ENCODE measurements at regions not wholly inside any gene's neighbourhood (a gene's known extent, or its start where the extent isn't known, plus 50 kb on each side); places are given as distances from the start of the nearest gene placed in this dataset.

DNA sequence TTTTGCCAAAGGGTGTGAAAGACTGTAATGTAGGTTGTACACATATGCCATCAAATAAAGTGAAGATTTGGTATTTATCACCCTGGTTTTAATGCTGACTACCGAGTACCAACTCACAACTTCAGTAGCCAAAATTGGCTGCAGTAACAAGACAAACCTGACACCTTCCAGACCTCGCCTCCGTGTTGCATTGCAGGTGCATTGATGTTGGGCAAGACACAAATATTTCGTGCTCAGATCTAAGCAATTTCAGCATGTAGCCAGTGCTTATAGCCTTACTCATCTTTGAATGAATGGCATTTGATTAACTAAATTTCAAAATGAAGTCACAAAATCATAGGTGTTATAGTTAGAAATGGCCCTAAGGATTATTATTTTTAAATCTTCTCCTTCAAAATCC is 400.2 kb downstream of the SOX2 start:
- Histone ChIP-seq H3K36me3 (no peaks in the 10 kb centered on the region), H3K4me1 (no peaks in the 10 kb centered on the region), H3K27ac (replicated peaks in 1 of 4) (no peak overlapping the region), H3K27me3 (no peaks in the 10 kb centered on the region), H3K9me3 (peaks cover 0 to 9% (median 0%) of the 10 kb centered on the region in 4 donors), H3K4me3 (no peak overlapping the region)
- WGBS, result 82% methylated on average over 4 of the region's 4 CpGs
- intact Hi-C loops (cut with DNase I), result no loop called here
- TF ChIP-seq, protein P1, sequence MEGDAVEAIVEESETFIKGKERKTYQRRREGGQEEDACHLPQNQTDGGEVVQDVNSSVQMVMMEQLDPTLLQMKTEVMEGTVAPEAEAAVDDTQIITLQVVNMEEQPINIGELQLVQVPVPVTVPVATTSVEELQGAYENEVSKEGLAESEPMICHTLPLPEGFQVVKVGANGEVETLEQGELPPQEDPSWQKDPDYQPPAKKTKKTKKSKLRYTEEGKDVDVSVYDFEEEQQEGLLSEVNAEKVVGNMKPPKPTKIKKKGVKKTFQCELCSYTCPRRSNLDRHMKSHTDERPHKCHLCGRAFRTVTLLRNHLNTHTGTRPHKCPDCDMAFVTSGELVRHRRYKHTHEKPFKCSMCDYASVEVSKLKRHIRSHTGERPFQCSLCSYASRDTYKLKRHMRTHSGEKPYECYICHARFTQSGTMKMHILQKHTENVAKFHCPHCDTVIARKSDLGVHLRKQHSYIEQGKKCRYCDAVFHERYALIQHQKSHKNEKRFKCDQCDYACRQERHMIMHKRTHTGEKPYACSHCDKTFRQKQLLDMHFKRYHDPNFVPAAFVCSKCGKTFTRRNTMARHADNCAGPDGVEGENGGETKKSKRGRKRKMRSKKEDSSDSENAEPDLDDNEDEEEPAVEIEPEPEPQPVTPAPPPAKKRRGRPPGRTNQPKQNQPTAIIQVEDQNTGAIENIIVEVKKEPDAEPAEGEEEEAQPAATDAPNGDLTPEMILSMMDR (IDR thresholded peaks at IDR 0.05), result no peak
- no peak for TF ChIP-seq POLR2AphosphoS5 (IDR thresholded peaks at IDR 0.05)
- TF ChIP-seq EP300 (IDR thresholded peaks at IDR 0.05), result no peak
- no peak for TF ChIP-seq POLR2A (IDR thresholded peaks at IDR 0.05; ENCODE audit: low read depth)
- DNase-seq (ENCODE audit: extremely low spot score), result no peak

DNA sequence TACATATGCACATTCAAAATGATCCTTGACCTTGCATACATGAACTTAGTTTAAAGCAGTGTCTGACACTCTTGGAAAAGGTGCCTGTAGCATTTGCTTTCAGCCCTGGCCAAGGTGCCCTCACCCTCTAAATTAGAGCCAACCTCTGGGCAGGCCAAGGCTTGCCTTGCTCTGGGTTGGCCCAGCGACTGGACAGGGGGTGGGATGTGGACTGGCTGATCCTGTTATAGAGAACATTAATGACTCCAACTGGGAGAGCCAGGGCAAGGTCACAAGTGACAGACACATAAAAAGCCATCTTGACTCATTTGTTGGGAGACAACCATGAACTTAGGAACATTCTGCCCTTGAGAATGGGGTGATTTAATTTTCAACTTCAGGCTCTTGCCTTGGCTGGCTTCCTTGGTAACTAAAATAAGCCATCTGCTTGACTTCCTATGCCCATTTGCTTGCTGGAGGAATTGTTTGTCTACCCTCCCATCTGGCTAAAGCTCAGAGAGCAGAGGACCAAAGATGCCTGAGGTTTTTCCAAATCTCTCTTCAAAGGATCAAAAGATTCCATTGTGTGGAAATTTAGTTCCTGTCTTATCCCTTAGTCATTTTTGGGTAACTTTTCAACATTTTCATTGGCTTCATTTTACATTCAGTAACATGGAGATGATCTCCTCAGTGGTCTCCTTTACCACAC is 403.7 kb downstream of the SOX2 start:
- no peaks in the 10 kb centered on the region for H3K9me3 ChIP-seq
- no CpG with 5 or more reads among the region's 1 CpG for WGBS

GRCh38 chr3:182116386-182116785 is 404.7 kb downstream of the SOX2 start:
- H3K36me3 ChIP-seq, result no peaks in the 10 kb centered on the region
- no peaks in the 10 kb centered on the region for H3K27me3 ChIP-seq
- TF ChIP-seq, protein P1 (IDR thresholded peaks at IDR 0.05), result no peak
- TF ChIP-seq POLR2A (IDR thresholded peaks at IDR 0.05; ENCODE audit: low read depth) (no peak), POLR2AphosphoS5 (IDR thresholded peaks at IDR 0.05) (no peak), EP300 (IDR thresholded peaks at IDR 0.05) (no peak)
- no peaks in the 10 kb centered on the region for H3K9me3 ChIP-seq
- H3K4me3 ChIP-seq, result no peak overlapping the region
- intact Hi-C loops (cut with DNase I), result no loop called here
- DNase-seq (ENCODE audit: extremely low spot score), result no peak
- no peak overlapping the region for H3K27ac ChIP-seq (replicated peaks in 1 of 4)
- 42% methylated on average over 2 of the region's 2 CpGs for WGBS
- no peaks in the 10 kb centered on the region for H3K4me1 ChIP-seq

More for the DNA sequence above, 403.7 kb downstream of the SOX2 start:
- Histone ChIP-seq H3K36me3 (no peaks in the 10 kb centered on the region), H3K4me1 (no peaks in the 10 kb centered on the region), H3K27ac (replicated peaks in 1 of 4) (no peak overlapping the region), H3K4me3 (no peak overlapping the region), H3K27me3 (no peaks in the 10 kb centered on the region)
- TF ChIP-seq, protein P1 (IDR thresholded peaks at IDR 0.05), result no peak
- TF ChIP-seq EP300 (IDR thresholded peaks at IDR 0.05) (no peak), POLR2A (IDR thresholded peaks at IDR 0.05; ENCODE audit: low read depth) (no peak), POLR2AphosphoS5 (IDR thresholded peaks at IDR 0.05) (no peak)
- DNase-seq (ENCODE audit: extremely low spot score), result no peak
- intact Hi-C loops (cut with DNase I), result no loop called here

DNA sequence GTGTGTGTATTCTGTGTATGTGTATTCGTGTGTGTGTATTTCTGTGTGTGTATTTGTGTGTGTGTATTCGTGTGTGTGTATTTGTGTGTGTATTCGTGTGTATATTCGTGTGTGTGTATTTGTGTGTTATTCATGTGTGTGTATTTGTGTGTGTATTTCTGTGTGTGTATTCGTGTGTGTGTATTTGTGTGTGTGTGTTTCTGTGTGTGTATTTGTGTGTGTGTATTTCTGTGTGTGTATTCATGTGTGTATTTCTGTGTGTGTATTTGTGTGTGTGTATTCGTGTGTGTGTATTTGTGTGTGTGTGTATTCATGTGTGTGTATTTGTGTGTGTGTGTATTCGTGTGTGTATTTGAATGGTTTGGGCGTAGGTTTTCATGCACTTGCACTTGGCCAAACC is 405.4 kb downstream of the SOX2 start:
- Histone ChIP-seq H3K9me3 (no peaks in the 10 kb centered on the region), H3K4me3 (no peak overlapping the region), H3K27ac (replicated peaks in 1 of 4) (no peak overlapping the region), H3K27me3 (no peaks in the 10 kb centered on the region), H3K36me3 (no peaks in the 10 kb centered on the region), H3K4me1 (no peaks in the 10 kb centered on the region)
- DNase-seq (ENCODE audit: extremely low spot score), result no peak
- intact Hi-C loops (cut with DNase I), result no loop called here
- 71% methylated on average over 8 of the region's 8 CpGs for WGBS
- TF ChIP-seq, protein P1 (IDR thresholded peaks at IDR 0.05), result no peak
- TF ChIP-seq POLR2A (IDR thresholded peaks at IDR 0.05; ENCODE audit: low read depth), result no peak
- no peak for TF ChIP-seq EP300 (IDR thresholded peaks at IDR 0.05)
- no peak for TF ChIP-seq POLR2AphosphoS5 (IDR thresholded peaks at IDR 0.05)

GRCh38 chr3:182117583-182117982 is 405.9 kb downstream of the SOX2 start:
- Histone ChIP-seq H3K9me3 (no peaks in the 10 kb centered on the region), H3K4me3 (no peak overlapping the region), H3K27me3 (no peaks in the 10 kb centered on the region), H3K4me1 (no peaks in the 10 kb centered on the region), H3K27ac (replicated peaks in 1 of 4) (no peak overlapping the region), H3K36me3 (no peaks in the 10 kb centered on the region)
- WGBS, result 59% methylated on average over 5 of the region's 5 CpGs
- no peak for DNase-seq (ENCODE audit: extremely low spot score)
- TF ChIP-seq EP300 (IDR thresholded peaks at IDR 0.05) (no peak), POLR2A (IDR thresholded peaks at IDR 0.05; ENCODE audit: low read depth) (no peak), POLR2AphosphoS5 (IDR thresholded peaks at IDR 0.05) (no peak)
- TF ChIP-seq, protein P1 (IDR thresholded peaks at IDR 0.05), result no peak
- intact Hi-C loops (cut with DNase I), result no loop called here

Measured in esophagus muscularis mucosa (tissue), 4 donors.